K562 (cell line): ENCODE measurements at regions not wholly inside any gene's neighbourhood (a gene's known extent, or its start where the extent isn't known, plus 50 kb on each side); places are given as distances from the start of the nearest gene placed in this dataset.

ENCODE experiments used
- ATAC-seq: fragments of 200-7000 bp; cut with Tn5 transposase; 3 replicates; pipeline ENCODE4 v1.9.1; 2020; ENCODE audit warnings: moderate library complexity
- BruUV-seq: library from RNA; stranded (reverse); fragments of 400-500 nt; replicated peaks from 2 replicates; lab custom pipeline; 2021; lab: Mats Ljungman, UMichigan
- CTCF ChIA-PET: fragments of 300-600 bp; formaldehyde crosslinking; extraction: SDS; loops from one replicate; lab custom pipeline; 2021; ENCODE audit warnings: low intra/inter-chr PET ratio; lab: Yijun Ruan, JAX
- POLR2A ChIA-PET: fragments of 300-600, 350-650 bp; sonication (Branson Sonifier 250); formaldehyde crosslinking; extraction: SDS; loops from one replicate; lab custom pipeline; 2021; ENCODE audit warnings: antibody characterized with exemption, inconsistent platforms; lab: Yijun Ruan, JAX
- DNase-seq, 4 experiments: peaks; one replicate each; pipeline versions ENCODE4 v3.0.0 to v3.0.0-alpha.2; 2011 to 2018; ENCODE audit warnings: low spot score in 3 of 4, mixed read lengths in 3 of 4; ENCODE audit errors: extremely low read depth in 1 of 4
- FAIRE-seq: peaks from 2 replicates; lab custom pipeline; 2011; peaks lifted over from hg19 to GRCh38; lab: Jason Lieb, UNC
- H2AFZ ChIP-seq: 2 replicates; pipeline ENCODE4 v1.6.0; 2011; ENCODE audit warnings: low read depth, low read length, control low read depth, inconsistent platforms
- H3K27ac ChIP-seq: fragments of 200-600 bp; 3 replicates; pipeline ENCODE4 v1.8.0; 2011; ENCODE audit warnings: low read depth, mild to moderate bottlenecking, control low read depth, inconsistent platforms, low read length, moderate library complexity, mixed read lengths; ENCODE audit errors: extremely low read depth
- H3K27me3 ChIP-seq, 2 experiments: fragments of 300-600 bp in 1 of 2; 2 replicates in 1 of 2; 3 replicates in 1 of 2; pipeline versions ENCODE4 v1.6.0 to v1.8.0; 2011; ENCODE audit warnings: inconsistent platforms in 2 of 2, low read length in 2 of 2, mild to moderate bottlenecking in 1 of 2, mixed read lengths in 1 of 2, moderate library complexity in 1 of 2; ENCODE audit not compliant: control insufficient read depth in 2 of 2, insufficient read depth in 2 of 2
- H3K36me3 ChIP-seq: fragments of 300-600 bp; 3 replicates; pipeline ENCODE4 v1.8.0; 2011; ENCODE audit warnings: mild to moderate bottlenecking, low read length, inconsistent platforms; ENCODE audit not compliant: control insufficient read depth, insufficient read depth
- H3K4me1 ChIP-seq, 2 experiments: fragments of 200-600 bp in 1 of 2; replicated peaks in 1 of 2; 2 replicates in 1 of 2; 3 replicates in 1 of 2; pipeline versions ENCODE4 v1.5.1 to v1.8.0; 2011; ENCODE audit warnings: inconsistent platforms in 2 of 2, low read length in 2 of 2, mild to moderate bottlenecking in 1 of 2, mixed read lengths in 1 of 2, moderate library complexity in 1 of 2; ENCODE audit not compliant: control insufficient read depth in 2 of 2, insufficient read depth in 2 of 2
- H3K4me2 ChIP-seq: 2 replicates; pipeline ENCODE4 v1.6.1; 2011; ENCODE audit warnings: low read length, control low read depth, inconsistent platforms, mixed read lengths; ENCODE audit not compliant: insufficient read depth
- H3K4me3 ChIP-seq: fragments of 200-600 bp; sonication (generic), shearing (Covaris generic); 2 replicates; pipeline ENCODE4 v1.5.1; 2016; ENCODE audit warnings: control low read depth, inconsistent platforms
- H3K79me2 ChIP-seq: fragments of 200-600 bp; 3 replicates; pipeline ENCODE4 v1.8.0; 2011; ENCODE audit warnings: low read length, inconsistent platforms; ENCODE audit not compliant: control insufficient read depth, insufficient read depth
- H3K9ac ChIP-seq, 2 experiments: 2 replicates each; pipeline versions ENCODE4 v1.6.0 to v1.6.1; 2011; ENCODE audit warnings: low read depth in 2 of 2, low read length in 2 of 2, control low read depth in 1 of 2, inconsistent platforms in 1 of 2, mild to moderate bottlenecking in 1 of 2, mixed read lengths in 1 of 2; ENCODE audit not compliant: insufficient read depth in 1 of 2
- H3K9me1 ChIP-seq: one replicate; pipeline ENCODE4 v1.6.0; 2011; ENCODE audit warnings: inconsistent platforms, mild to moderate bottlenecking, low read length, moderate library complexity; ENCODE audit not compliant: control insufficient read depth, insufficient read depth
- H3K9me3 ChIP-seq: replicated peaks from 2 replicates; pipeline ENCODE4 v1.5.1; 2011; ENCODE audit warnings: low read depth, low read length, inconsistent platforms; ENCODE audit not compliant: control insufficient read depth, insufficient read depth
- H4K20me1 ChIP-seq: replicated peaks from 2 replicates; pipeline ENCODE4 v1.6.1; 2011; ENCODE audit warnings: low read length, inconsistent platforms, mixed read lengths; ENCODE audit not compliant: control insufficient read depth, insufficient read depth
- BCOR ChIP-seq: fragments of 450-650 bp; IDR thresholded peaks from 2 replicates; pipeline ENCODE4 v1.6.1; 2016
- CHD4 ChIP-seq: fragments of 200-600 bp; sonication (generic); IDR thresholded peaks from 3 replicates; pipeline ENCODE4 v1.6.1; 2012; ENCODE audit warnings: low read depth, mild to moderate bottlenecking, mixed read lengths, low read length, inconsistent platforms; ENCODE audit not compliant: insufficient read depth, insufficient replicate concordance, poor library complexity, severe bottlenecking
- MECOM ChIP-seq: fragments of 250-450 bp; sonication (Bioruptor Pico); IDR thresholded peaks from 2 replicates; pipeline ENCODE4 v1.8.0; 2022; ENCODE audit warnings: inconsistent platforms
- MIER1 ChIP-seq: fragments of 450-650 bp; IDR thresholded peaks from 2 replicates; pipeline ENCODE4 v1.6.1; 2016; ENCODE audit warnings: antibody characterized with exemption, mild to moderate bottlenecking, low read depth
- MYBL2 ChIP-seq, 2 experiments: fragments of 450-650 bp in 1 of 2; sonication (generic) in 1 of 2; formaldehyde crosslinking in 1 of 2; IDR thresholded peaks; 2 replicates each; pipeline versions ENCODE4 v1.6.1 to v1.8.1; 2017 to 2022; ENCODE audit warnings: borderline replicate concordance in 1 of 2, inconsistent platforms in 1 of 2, low read depth in 1 of 2, mild to moderate bottlenecking in 1 of 2, missing genetic modification reagents in 1 of 2, moderate library complexity in 1 of 2
- NCOA1 ChIP-seq: fragments of 450-650 bp; IDR thresholded peaks from 2 replicates; pipeline ENCODE4 v1.6.1; 2016; ENCODE audit warnings: low read depth
- NONO ChIP-seq, 2 experiments: fragments of 200-400 bp in 1 of 2; fragments of 450-650 bp in 1 of 2; formaldehyde crosslinking in 1 of 2; IDR thresholded peaks; 2 replicates each; pipeline ENCODE4 v1.6.1; 2017; ENCODE audit warnings: low read depth in 2 of 2, mild to moderate bottlenecking in 2 of 2, moderate library complexity in 2 of 2, low read length in 1 of 2
- NR4A1 ChIP-seq, 2 experiments: fragments of 250-450 bp in 1 of 2; fragments of 450-650 bp in 1 of 2; sonication (Bioruptor Pico) in 1 of 2; IDR thresholded peaks; 2 replicates each; pipeline versions ENCODE4 v1.4.0 to v1.6.1; 2016 to 2020; ENCODE audit warnings: mild to moderate bottlenecking in 2 of 2, missing compliant biosample characterization in 1 of 2, missing genetic modification characterization in 1 of 2, moderate library complexity in 1 of 2
- POLR2B ChIP-seq: fragments of 450-650 bp; IDR thresholded peaks from 2 replicates; pipeline ENCODE4 v1.6.1; 2018; ENCODE audit warnings: low read depth; ENCODE audit not compliant: partially characterized antibody
- ZNF324 ChIP-seq: fragments of 250-450 bp; sonication (Bioruptor Pico); IDR thresholded peaks from 2 replicates; pipeline ENCODE4 v1.4.0; 2020; ENCODE audit warnings: mild to moderate bottlenecking
- WGBS: fragments of 100-300 bp; shearing (Covaris generic); methylation state at CpG from one replicate; pipeline ENCODE4 v1.1.6; 2016; ENCODE audit warnings: low coverage, mixed read lengths; ENCODE audit not compliant: insufficient coverage; ENCODE audit errors: missing lambda C conversion rate; 5-methylcytosine and 5-hydroxymethylcytosine counted together
- in situ Hi-C: fragments of 300-500 bp; cut with MboI; formaldehyde crosslinking; loops from 4 replicates; pipeline ENCODE4 v1.15.0; 2018; ENCODE audit warnings: inconsistent platforms, mixed read lengths
- intact Hi-C: fragments of 100-400 bp; cut with micrococcal nuclease; formaldehyde crosslinking; loops from 2 replicates; pipeline ENCODE4 v1.14.2; 2022

DNA sequence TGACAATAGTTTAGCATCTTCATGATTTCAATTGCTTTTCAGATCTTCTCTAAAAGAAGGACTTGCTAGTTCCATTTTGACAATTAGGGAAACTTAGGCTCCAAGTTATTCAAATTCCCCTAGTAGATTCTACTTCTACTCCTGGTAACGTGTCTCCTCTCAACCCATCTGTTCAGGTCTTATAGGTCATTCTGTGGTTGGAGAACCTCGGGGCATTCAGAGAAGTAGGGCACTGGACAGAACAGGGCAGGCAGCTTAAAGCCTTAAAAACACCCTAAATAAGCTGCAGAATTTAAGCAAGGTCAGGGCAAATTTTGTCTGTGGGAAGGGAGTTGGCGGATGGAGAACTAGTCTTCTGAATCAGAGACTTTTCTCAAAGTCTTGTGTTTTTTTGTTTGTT, 132.4 kb downstream of the TMEM174 start:
- Histone ChIP-seq H3K9me3 (no peaks in the 10 kb centered on the region), H3K79me2 (no peaks in the 10 kb centered on the region), H3K4me3 (no peak overlapping the region), H3K27ac (no peak overlapping the region), H3K9ac (no peak overlapping the region), H3K4me2 (no peak overlapping the region), H3K36me3 (no peaks in the 10 kb centered on the region), H3K27me3 (peaks cover 13 to 45% of the 10 kb centered on the region in 2 experiments; a peak in 4 of 5 replicates), H2AFZ (no peak overlapping the region), H3K9me1 (no peaks in the 10 kb centered on the region), H3K4me1 (peaks cover 0 to 5% of the 10 kb centered on the region in 2 experiments; a peak in 1 of 5 replicates), H4K20me1 (no peaks in the 10 kb centered on the region)
- no TSS peak for BruUV-seq
- DNase-seq (no peak), FAIRE-seq (no peak), ATAC-seq (no peak)
- 0% methylated on average over 3 of the region's 3 CpGs for WGBS
- intact Hi-C loops, result no loop called here
- ChIA-PET CTCF (no interaction called here), POLR2A (no interaction called here)
- no peak for TF ChIP-seq MIER1
- TF ChIP-seq NONO (IDR thresholded peaks at IDR 0.05; ENCODE audit: low read depth in 2 of 2, low read length in 1 of 2), result no peak
- no peak for TF ChIP-seq NCOA1
- TF ChIP-seq MYBL2 (IDR thresholded peaks at IDR 0.05; ENCODE audit: low read depth), result no peak
- TF ChIP-seq MYBL2 (CRISPR knock-in tag; IDR thresholded peaks at IDR 0.05; ENCODE audit: borderline replicate concordance), result no peak
- no peak for TF ChIP-seq CHD4
- TF ChIP-seq MECOM (CRISPR knock-in tag), result no peak
- in situ Hi-C loops, result no loop called here

DNA sequence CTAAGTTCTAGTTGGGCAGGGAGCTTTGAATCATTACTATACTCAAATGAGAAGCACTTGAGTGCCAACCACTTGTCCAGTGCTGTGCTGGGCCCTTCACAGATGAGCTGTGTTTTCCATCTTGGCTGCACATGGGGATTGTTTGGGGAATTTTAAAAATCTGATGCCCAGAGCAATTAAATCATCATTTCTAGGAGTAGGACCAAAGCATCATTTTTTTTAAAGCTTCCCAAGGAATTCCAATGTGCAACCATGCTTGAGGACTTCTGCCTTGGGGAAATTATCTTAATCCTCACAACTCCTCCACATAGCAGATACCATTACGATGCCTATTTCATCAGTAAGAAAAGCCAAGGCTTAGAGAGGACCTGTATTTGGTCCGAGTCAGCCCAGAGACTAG, 131.4 kb downstream of the TMEM174 start:
- WGBS, result 0% methylated on average over 2 of the region's 2 CpGs
- CTCF ChIA-PET, result no interaction called here
- Histone ChIP-seq H3K27ac (no peak overlapping the region), H3K4me1 (peaks cover 0 to 5% of the 10 kb centered on the region in 2 experiments; a peak in 1 of 5 replicates), H3K9me1 (no peaks in the 10 kb centered on the region), H3K9ac (no peak overlapping the region), H3K4me2 (no peak overlapping the region), H3K9me3 (no peaks in the 10 kb centered on the region), H3K79me2 (no peaks in the 10 kb centered on the region), H4K20me1 (no peaks in the 10 kb centered on the region), H3K4me3 (no peak overlapping the region), H3K27me3 (peaks cover 21 to 42% of the 10 kb centered on the region in 2 experiments; a peak in 4 of 5 replicates), H2AFZ (no peak overlapping the region), H3K36me3 (no peaks in the 10 kb centered on the region)
- no peak for ATAC-seq
- in situ Hi-C loops (no loop called here), intact Hi-C loops (no loop called here)
- TF ChIP-seq ZNF324 (CRISPR knock-in tag) (no peak), POLR2B (no peak), NR4A1 (CRISPR knock-in tag; IDR thresholded peaks at IDR 0.05) (no peak), NR4A1 (tag; IDR thresholded peaks at IDR 0.05) (no peak), BCOR (no peak)
- DNase-seq, result no peak
- POLR2A ChIA-PET, result interaction anchor here (1.1 kb wide), 1 partner anchor 13 kb away, joined by 3 read pairs; no protein-coding TSS in a partner anchor
- no peak for FAIRE-seq
- no TSS peak for BruUV-seq
